ENCODE measurements at regions not wholly inside any gene's neighbourhood (a gene's known extent, or its start where the extent isn't known, plus 50 kb on each side); places are given as distances from the start of the nearest gene placed in this dataset.

- TF ChIP-seq CTCF (IDR thresholded peaks at IDR 0.05) (no peak), POLR2AphosphoS5 (IDR thresholded peaks at IDR 0.05) (no peak), POLR2A (IDR thresholded peaks at IDR 0.05; ENCODE audit: low read depth) (no peak)
Observed at GRCh38 chr16:65817066-65817465, 549.4 kb upstream of the CDH5 start.
